A549 (cell line): ENCODE measurements at regions not wholly inside any gene's neighbourhood (a gene's known extent, or its start where the extent isn't known, plus 50 kb on each side); places are given as distances from the start of the nearest gene placed in this dataset.

ENCODE experiments used
- ATAC-seq, 2 experiments: fragments of 200-7000 bp in 1 of 2; fragments of >200 bp in 1 of 2; cut with Nextera tagmentation in 1 of 2; cut with Tn5 transposase in 1 of 2; 3 replicates each; pipeline versions ENCODE4 v1.8.0 to v1.9.1; 2018 to 2020; ENCODE audit warnings: mild to moderate bottlenecking in 1 of 2, moderate library complexity in 1 of 2
- CTCF ChIA-PET: fragments of 300-600 bp; sonication (Branson Sonifier 250); formaldehyde crosslinking; extraction: SDS; loops from one replicate; lab custom pipeline; 2021; ENCODE audit warnings: antibody characterized with exemption, inconsistent platforms; lab: Yijun Ruan, JAX
- POLR2A ChIA-PET: fragments of 350-600 bp; formaldehyde crosslinking; extraction: SDS; loops from one replicate; lab custom pipeline; 2021; ENCODE audit warnings: antibody characterized with exemption, inconsistent platforms; lab: Yijun Ruan, JAX
- DNase-seq, 2 experiments: peaks; one replicate each; pipeline versions ENCODE4 v3.0.0 to v3.0.0-alpha.2; 2011 to 2016; ENCODE audit warnings: low read depth in 1 of 2, low spot score in 1 of 2
- FAIRE-seq: peaks from 2 replicates; lab custom pipeline; 2011; peaks lifted over from hg19 to GRCh38; lab: Jason Lieb, UNC
- H3K27ac ChIP-seq, 2 experiments: fragments of >200 bp; sonication (Bioruptor Twin); formaldehyde crosslinking; 3 replicates each; pipeline ENCODE4 v1.5.1; 2016 to 2017
- H3K4me1 ChIP-seq: fragments of >200 bp; sonication (Bioruptor Twin); formaldehyde crosslinking; 3 replicates; pipeline ENCODE4 v1.6.1; 2016
- H3K4me2 ChIP-seq: fragments of >200 bp; sonication (Bioruptor Twin); formaldehyde crosslinking; 3 replicates; pipeline ENCODE4 v1.6.1; 2016
- H3K4me3 ChIP-seq: fragments of >200 bp; sonication (Bioruptor Twin); formaldehyde crosslinking; 3 replicates; pipeline ENCODE4 v1.5.1; 2016
- H3K9me3 ChIP-seq: fragments of >200 bp; sonication (Bioruptor Twin); formaldehyde crosslinking; 3 replicates; pipeline ENCODE4 v1.6.1; 2016
- CBX8 ChIP-seq: fragments of 200-600 bp; sonication (generic); IDR thresholded peaks from 2 replicates; pipeline ENCODE4 v1.6.1; 2016
- CHD4 ChIP-seq: fragments of 200-600 bp; sonication (generic); IDR thresholded peaks from 2 replicates; pipeline ENCODE4 v1.6.1; 2016; ENCODE audit warnings: antibody characterized with exemption, mild to moderate bottlenecking, borderline replicate concordance
- EP300 ChIP-seq, 2 experiments: fragments of >200 bp; sonication (Bioruptor Twin); formaldehyde crosslinking; IDR thresholded peaks; 2 replicates in 1 of 2; 3 replicates in 1 of 2; pipeline ENCODE4 v1.6.1; 2016 to 2017
- ESRRA ChIP-seq: fragments of 150-350 bp; IDR thresholded peaks from 2 replicates; pipeline ENCODE4 v1.6.1; 2014; ENCODE audit warnings: mild to moderate bottlenecking, low read length, borderline replicate concordance
- FOSB ChIP-seq: fragments of 250-450 bp; sonication (Bioruptor Pico); IDR thresholded peaks from 2 replicates; pipeline ENCODE4 v1.5.0; 2020; ENCODE audit warnings: mild to moderate bottlenecking, moderate library complexity
- GATA3 ChIP-seq: IDR thresholded peaks from 2 replicates; pipeline ENCODE4 v1.6.1; 2012; ENCODE audit warnings: borderline replicate concordance
- HDAC2 ChIP-seq: fragments of 200-600 bp; sonication (generic); IDR thresholded peaks from 2 replicates; pipeline ENCODE4 v1.6.1; 2016
- HMGXB4 ChIP-seq: fragments of 250-450 bp; sonication (Bioruptor Pico); IDR thresholded peaks from 2 replicates; pipeline ENCODE4 v1.5.0; 2021; ENCODE audit warnings: mild to moderate bottlenecking, moderate library complexity, borderline replicate concordance
- HOXA7 ChIP-seq: fragments of 250-450 bp; sonication (Bioruptor Pico); IDR thresholded peaks from 2 replicates; pipeline ENCODE4 v1.5.0; 2020; ENCODE audit warnings: mild to moderate bottlenecking, moderate library complexity
- KDM1A ChIP-seq: fragments of 200-600 bp; sonication (generic); IDR thresholded peaks from 2 replicates; pipeline ENCODE4 v1.6.1; 2016; ENCODE audit warnings: low read depth, mild to moderate bottlenecking
- MAFK ChIP-seq: fragments of 450-650 bp; IDR thresholded peaks from 2 replicates; pipeline ENCODE4 v1.6.1; 2014; ENCODE audit not compliant: partially characterized antibody
- MAZ ChIP-seq: fragments of 150-350 bp; IDR thresholded peaks from 2 replicates; pipeline ENCODE4 v1.6.1; 2014; ENCODE audit warnings: antibody characterized with exemption, low read depth, low read length, borderline replicate concordance
- MYC ChIP-seq: IDR thresholded peaks from 2 replicates; pipeline ENCODE4 v1.6.1; 2012; ENCODE audit warnings: mild to moderate bottlenecking, inconsistent platforms, low read length, improper control_type of control experiment, borderline replicate concordance
- PBX3 ChIP-seq: IDR thresholded peaks from 2 replicates; pipeline ENCODE4 v1.6.1; 2012
- POLR2A ChIP-seq: IDR thresholded peaks from 2 replicates; pipeline ENCODE4 v1.6.1; 2012; ENCODE audit warnings: mild to moderate bottlenecking, low read length
- POLR2AphosphoS2 ChIP-seq: conservative IDR thresholded peaks from 2 replicates; pipeline ENCODE4 v1.6.1; 2012; ENCODE audit warnings: low read length, improper control_type of control experiment, inconsistent platforms
- RARB ChIP-seq: fragments of 250-450 bp; sonication (Bioruptor Pico); IDR thresholded peaks from 2 replicates; pipeline ENCODE4 v1.8.0; 2021; ENCODE audit warnings: mild to moderate bottlenecking, moderate library complexity
- RFX5 ChIP-seq: fragments of 450-650 bp; IDR thresholded peaks from 2 replicates; pipeline ENCODE4 v1.7.1; 2014; ENCODE audit warnings: antibody characterized with exemption, mild to moderate bottlenecking, moderate library complexity
- SREBF2 ChIP-seq: fragments of 450-650 bp; IDR thresholded peaks from 2 replicates; pipeline ENCODE4 v1.6.1; 2014; ENCODE audit warnings: mild to moderate bottlenecking, moderate library complexity
- TFCP2L1 ChIP-seq: fragments of 250-450 bp; sonication (Bioruptor Pico); IDR thresholded peaks from 2 replicates; pipeline ENCODE4 v1.5.0; 2021; ENCODE audit warnings: mild to moderate bottlenecking
- ZNF302 ChIP-seq: fragments of 250-450 bp; sonication (Bioruptor Pico); IDR thresholded peaks from 2 replicates; pipeline ENCODE4 v1.9.0; 2021; ENCODE audit warnings: inconsistent platforms, mild to moderate bottlenecking, moderate library complexity
- WGBS: methylation state at CpG from one replicate; pipeline ENCODE4 v1.1.6; 2017; ENCODE audit errors: missing lambda C conversion rate; 5-methylcytosine and 5-hydroxymethylcytosine counted together
- TF ChIP-seq, protein P1 (sequence below): fragments of >200 bp; sonication (Bioruptor Twin); formaldehyde crosslinking; IDR thresholded peaks from 3 replicates; pipeline ENCODE4 v1.5.1; 2016

GRCh38 chr10:85538601-85539000 lies 828.0 kb downstream of the GRID1 start:
- FAIRE-seq (no peak), ATAC-seq (no peak), DNase-seq (no peak)
- CTCF ChIA-PET, result no interaction called here
- Histone ChIP-seq H3K9me3 (no peaks in the 10 kb centered on the region), H3K4me2 (no peak overlapping the region), H3K4me3 (no peak overlapping the region), H3K27ac (no peak overlapping the region)
- POLR2A ChIA-PET, result no interaction called here
- WGBS, result 21% methylated on average over 3 of the region's 3 CpGs
- TF ChIP-seq POLR2A (no peak), HOXA7 (CRISPR knock-in tag) (no peak), CHD4 (no peak), FOSB (no peak), RARB (CRISPR knock-in tag) (no peak), KDM1A (no peak), POLR2AphosphoS2 (no peak), MAZ (no peak), CBX8 (no peak), HDAC2 (no peak), MAFK (no peak), HMGXB4 (CRISPR knock-in tag) (no peak), ZNF302 (CRISPR knock-in tag) (no peak), EP300 (IDR thresholded peaks at IDR 0.05) (no peak), GATA3 (no peak), TFCP2L1 (CRISPR knock-in tag) (no peak), PBX3 (no peak), RFX5 (no peak)
- TF ChIP-seq, protein P1, sequence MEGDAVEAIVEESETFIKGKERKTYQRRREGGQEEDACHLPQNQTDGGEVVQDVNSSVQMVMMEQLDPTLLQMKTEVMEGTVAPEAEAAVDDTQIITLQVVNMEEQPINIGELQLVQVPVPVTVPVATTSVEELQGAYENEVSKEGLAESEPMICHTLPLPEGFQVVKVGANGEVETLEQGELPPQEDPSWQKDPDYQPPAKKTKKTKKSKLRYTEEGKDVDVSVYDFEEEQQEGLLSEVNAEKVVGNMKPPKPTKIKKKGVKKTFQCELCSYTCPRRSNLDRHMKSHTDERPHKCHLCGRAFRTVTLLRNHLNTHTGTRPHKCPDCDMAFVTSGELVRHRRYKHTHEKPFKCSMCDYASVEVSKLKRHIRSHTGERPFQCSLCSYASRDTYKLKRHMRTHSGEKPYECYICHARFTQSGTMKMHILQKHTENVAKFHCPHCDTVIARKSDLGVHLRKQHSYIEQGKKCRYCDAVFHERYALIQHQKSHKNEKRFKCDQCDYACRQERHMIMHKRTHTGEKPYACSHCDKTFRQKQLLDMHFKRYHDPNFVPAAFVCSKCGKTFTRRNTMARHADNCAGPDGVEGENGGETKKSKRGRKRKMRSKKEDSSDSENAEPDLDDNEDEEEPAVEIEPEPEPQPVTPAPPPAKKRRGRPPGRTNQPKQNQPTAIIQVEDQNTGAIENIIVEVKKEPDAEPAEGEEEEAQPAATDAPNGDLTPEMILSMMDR, result no peak
- TF ChIP-seq, all 56 proteins: peak for 0
- H3K4me1 ChIP-seq, result no peaks in the 10 kb centered on the region

GRCh38 chr10:85542152-85542551 lies 824.4 kb downstream of the GRID1 start:
- TF ChIP-seq MYC (no peak), SREBF2 (no peak), EP300 (IDR thresholded peaks at IDR 0.05) (no peak), ESRRA (no peak)
- Histone ChIP-seq H3K4me3 (no peak overlapping the region), H3K4me2 (no peak overlapping the region), H3K27ac (no peak overlapping the region), H3K9me3 (no peaks in the 10 kb centered on the region), H3K4me1 (no peaks in the 10 kb centered on the region)
- ChIA-PET CTCF (no interaction called here), POLR2A (no interaction called here)
- FAIRE-seq (no peak), DNase-seq (no peak), ATAC-seq (no peak)
- 50% methylated on average over 6 of the region's 6 CpGs for WGBS
